ENCODE measurements at regions not wholly inside any gene's neighbourhood (a gene's known extent, or its start where the extent isn't known, plus 50 kb on each side); places are given as distances from the start of the nearest gene placed in this dataset.

DNA sequence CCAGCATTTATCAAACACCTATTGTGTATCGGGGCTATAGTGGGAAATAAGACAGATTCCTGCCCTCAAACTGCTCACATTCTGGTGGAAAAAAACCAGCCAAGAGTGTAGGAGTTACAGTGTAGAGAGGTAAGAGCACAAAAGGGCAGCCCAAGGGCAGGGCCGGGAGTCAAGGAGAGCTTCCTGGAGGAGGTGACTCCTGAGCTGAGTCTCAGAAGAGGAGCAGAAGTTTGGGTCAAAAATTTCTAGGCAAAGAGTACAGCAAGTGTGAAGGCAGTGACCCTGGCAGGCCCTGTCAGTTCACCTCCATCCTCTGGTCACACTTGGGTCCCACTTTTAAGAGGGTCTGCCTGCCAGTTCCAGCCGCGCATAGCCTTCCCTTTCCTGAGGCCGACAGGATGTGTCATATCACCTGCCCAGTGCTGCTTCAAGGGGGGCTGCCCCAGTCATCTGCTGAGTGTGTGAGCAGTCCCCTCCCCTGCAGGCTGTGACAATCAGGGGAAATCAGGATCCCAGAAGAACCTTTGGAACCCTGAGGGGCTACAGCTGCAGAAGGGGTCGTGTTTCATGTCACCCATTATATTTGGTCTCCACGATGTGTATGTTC, 118.4 kb downstream of the GLI2 start:
- FAIRE-seq (no peak), DNase-seq (ENCODE audit: insufficient read length, low spot score) (no peak)
- no peak for TF ChIP-seq CTCF (IDR thresholded peaks at IDR 0.05; ENCODE audit: insufficient read depth, missing control alignments)

DNA sequence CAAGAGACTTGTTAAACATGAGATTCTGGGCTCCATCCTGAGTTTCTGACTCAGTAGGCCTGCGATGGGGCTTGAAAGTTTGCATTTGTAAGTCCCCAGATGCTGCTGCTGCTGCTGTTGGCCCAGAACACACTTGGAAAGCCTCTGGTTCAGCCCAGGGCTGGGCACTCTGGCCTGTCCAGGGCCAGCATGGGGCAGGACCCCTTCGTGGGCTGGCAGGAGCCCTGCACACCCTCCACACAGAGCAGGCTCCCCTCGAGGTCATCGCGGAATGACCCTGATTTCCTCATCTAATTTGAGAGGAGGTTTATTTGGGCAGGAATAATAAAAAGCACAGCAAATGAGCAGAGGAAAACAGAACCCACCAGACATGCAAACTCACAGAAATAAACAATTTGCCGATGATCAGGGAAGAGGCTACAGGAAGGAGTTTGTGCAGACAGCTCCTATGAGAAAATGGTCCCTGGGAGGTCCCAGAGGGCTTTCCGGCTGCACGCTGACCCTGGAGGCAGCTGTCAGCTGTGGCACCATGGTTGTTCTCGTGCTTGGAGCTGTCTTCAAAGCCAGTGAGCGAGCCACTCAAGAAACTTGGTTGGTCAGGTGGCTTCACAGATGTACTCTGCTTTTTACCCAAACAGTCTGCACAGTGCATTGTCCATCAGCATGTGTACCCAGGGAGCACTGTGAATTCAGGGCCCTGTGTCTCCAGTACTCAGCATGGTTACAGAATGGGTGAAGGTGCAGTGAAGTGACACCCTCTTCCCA, 119.3 kb downstream of the GLI2 start:
- no peak for DNase-seq (ENCODE audit: insufficient read length, low spot score)
- TF ChIP-seq CTCF (IDR thresholded peaks at IDR 0.05; ENCODE audit: insufficient read depth, missing control alignments): no peak
- no peak for FAIRE-seq

- DNase-seq (ENCODE audit: insufficient read length, low spot score) (no peak), FAIRE-seq (no peak)
- TF ChIP-seq CTCF (IDR thresholded peaks at IDR 0.05; ENCODE audit: insufficient read depth, missing control alignments): no peak
Observed at GRCh38 chr2:120855855-120856405, 120.3 kb downstream of the GLI2 start.

- FAIRE-seq: no peak
- no peak for DNase-seq (ENCODE audit: insufficient read length, low spot score)
- TF ChIP-seq CTCF (IDR thresholded peaks at IDR 0.05; ENCODE audit: insufficient read depth, missing control alignments): no peak
Observed at GRCh38 chr2:120856421-120856862, 120.8 kb downstream of the GLI2 start.

DNA sequence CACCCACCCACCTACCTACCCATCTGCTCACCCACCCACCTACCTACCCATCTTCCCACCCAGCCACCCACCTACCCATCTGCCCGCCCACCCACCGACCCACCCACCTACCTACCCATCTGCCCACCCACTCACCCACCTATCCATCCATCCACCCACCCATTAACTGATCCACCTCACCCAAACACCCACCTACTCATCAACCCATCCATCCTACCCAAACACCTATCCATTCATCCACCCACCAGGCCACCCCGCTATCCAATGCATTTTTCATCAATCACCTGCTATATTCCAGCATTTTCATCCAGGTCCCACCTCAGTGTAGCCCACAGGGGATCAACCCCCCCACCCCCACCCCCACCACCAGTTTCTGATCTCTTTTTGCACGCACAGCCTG, 121.8 kb downstream of the GLI2 start:
- FAIRE-seq (no peak), DNase-seq (ENCODE audit: insufficient read length, low spot score) (no peak)
- no peak for TF ChIP-seq CTCF (IDR thresholded peaks at IDR 0.05; ENCODE audit: insufficient read depth, missing control alignments)

DNA sequence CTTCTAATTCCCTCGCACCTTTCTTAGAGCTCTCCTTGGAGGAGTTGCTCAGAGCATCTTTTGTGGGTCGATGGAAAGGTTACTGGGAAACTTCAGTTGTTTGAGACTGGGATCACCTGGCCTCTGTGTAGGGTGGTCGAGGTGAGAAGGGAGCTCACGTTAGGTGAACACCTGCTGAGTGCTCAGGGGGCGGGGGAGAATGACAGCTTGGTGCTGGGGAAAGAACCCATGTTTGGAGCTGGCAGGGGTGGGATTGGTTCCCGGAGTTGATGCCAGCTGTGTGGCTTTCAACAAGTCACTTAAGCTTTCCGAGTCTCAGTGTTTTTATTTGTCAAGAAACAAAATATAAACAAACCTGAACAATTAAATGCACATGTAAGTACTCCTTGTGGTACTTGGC, 122.3 kb downstream of the GLI2 start:
- DNase-seq (ENCODE audit: insufficient read length, low spot score): no peak
- TF ChIP-seq CTCF (IDR thresholded peaks at IDR 0.05; ENCODE audit: insufficient read depth, missing control alignments): no peak
- FAIRE-seq: no peak

Data from D721Med (cell line).